ENCODE measurements at regions not wholly inside any gene's neighbourhood (a gene's known extent, or its start where the extent isn't known, plus 50 kb on each side); places are given as distances from the start of the nearest gene placed in this dataset.

DNA sequence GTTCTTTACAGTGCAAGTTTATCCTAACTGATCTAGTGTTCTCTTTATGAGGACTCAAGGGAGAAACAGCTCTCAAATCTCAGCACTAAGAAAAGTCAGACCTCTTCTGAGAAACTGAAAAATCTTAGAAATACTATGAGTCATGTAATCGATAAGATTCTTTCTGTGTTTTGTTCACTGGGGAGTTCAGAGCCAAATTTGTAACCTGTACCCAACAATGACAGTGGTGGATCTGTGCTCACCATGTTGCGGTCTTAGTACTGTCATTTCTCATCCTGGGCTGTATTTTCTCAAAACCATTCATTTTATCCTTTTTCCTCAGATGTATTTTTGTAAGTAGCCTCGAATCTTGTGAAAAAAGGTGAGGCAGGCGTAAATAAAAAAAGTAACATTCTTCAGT lies 146.4 kb downstream of the ACER2 start:
- H3K4me1 ChIP-seq (ENCODE audit: control insufficient read depth, low read depth, low read length) = no peaks in the 10 kb centered on the region
- no peak overlapping the region for H3K4me2 ChIP-seq (ENCODE audit: low read length)
- no peak overlapping the region for H3K23ac ChIP-seq (ENCODE audit: low read length)
- no peak overlapping the region for H3K9ac ChIP-seq (ENCODE audit: low read length)
- H2AK5ac ChIP-seq (ENCODE audit: low read length) = no peak overlapping the region
- no peak overlapping the region for H3K56ac ChIP-seq (ENCODE audit: low read length)
- no peaks in the 10 kb centered on the region for H3K36me3 ChIP-seq (ENCODE audit: control insufficient read depth, insufficient read depth, low read length)
- no peak overlapping the region for H3K4me3 ChIP-seq (ENCODE audit: low read length)
- no peaks in the 10 kb centered on the region for H3K27me3 ChIP-seq (ENCODE audit: insufficient read depth, low read length, poor library complexity)
- H2BK15ac ChIP-seq (replicated peaks; ENCODE audit: low read depth) = no peak overlapping the region
- no peak overlapping the region for H2BK5ac ChIP-seq (ENCODE audit: low read length)
- no peaks in the 10 kb centered on the region for H3K79me1 ChIP-seq (ENCODE audit: low read length)
- no peak overlapping the region for H3K4ac ChIP-seq (ENCODE audit: low read depth, low read length)
- no peak overlapping the region for H2BK120ac ChIP-seq (ENCODE audit: low read depth, low read length)
- no peak overlapping the region for H3K27ac ChIP-seq (ENCODE audit: low read depth, low read length)
- H3K18ac ChIP-seq (ENCODE audit: low read length) = no peak overlapping the region
- WGBS (ENCODE audit: extremely low coverage, insufficient coverage, low lambda C conversion rate) = no CpG with 5 or more reads among the region's 4 CpGs
- no peak for DNase-seq
- no peak overlapping the region for H4K8ac ChIP-seq (ENCODE audit: low read depth, low read length)
- no peaks in the 10 kb centered on the region for H3K79me2 ChIP-seq (ENCODE audit: control insufficient read depth, insufficient read depth, low read length)
- no peak overlapping the region for H4K5ac ChIP-seq (ENCODE audit: low read length)

DNA sequence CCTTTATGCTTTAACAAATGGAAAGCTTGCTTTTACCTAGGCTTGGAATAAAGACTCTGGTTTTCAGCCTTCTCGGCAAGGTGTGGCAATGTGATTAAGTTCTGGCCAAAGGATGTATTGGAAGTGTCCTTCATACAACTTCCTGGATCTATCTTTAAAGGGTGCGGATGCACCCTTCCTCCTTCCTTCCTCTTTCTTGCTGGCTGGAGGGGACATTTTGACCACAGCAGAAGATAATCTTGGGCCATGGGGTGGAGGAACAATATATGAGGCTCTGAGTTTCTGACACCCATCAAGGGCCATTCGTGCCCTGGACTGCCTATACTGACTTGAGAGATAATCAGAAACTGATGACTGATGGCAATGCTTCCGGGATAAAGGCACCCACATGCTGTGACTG lies 145.7 kb downstream of the ACER2 start:
- Histone ChIP-seq H4K5ac (ENCODE audit: low read length) (no peak overlapping the region), H4K8ac (ENCODE audit: low read depth, low read length) (no peak overlapping the region), H3K79me2 (ENCODE audit: control insufficient read depth, insufficient read depth, low read length) (no peaks in the 10 kb centered on the region), H2BK5ac (ENCODE audit: low read length) (no peak overlapping the region), H3K4me2 (ENCODE audit: low read length) (no peak overlapping the region), H3K4me1 (ENCODE audit: control insufficient read depth, low read depth, low read length) (no peaks in the 10 kb centered on the region), H3K79me1 (ENCODE audit: low read length) (no peaks in the 10 kb centered on the region), H3K4me3 (ENCODE audit: low read length) (no peak overlapping the region), H3K9ac (ENCODE audit: low read length) (no peak overlapping the region), H3K36me3 (ENCODE audit: control insufficient read depth, insufficient read depth, low read length) (no peaks in the 10 kb centered on the region), H3K27me3 (ENCODE audit: insufficient read depth, low read length, poor library complexity) (no peaks in the 10 kb centered on the region), H3K56ac (ENCODE audit: low read length) (no peak overlapping the region), H2BK15ac (replicated peaks; ENCODE audit: low read depth) (no peak overlapping the region), H3K4ac (ENCODE audit: low read depth, low read length) (no peak overlapping the region), H2AK5ac (ENCODE audit: low read length) (no peak overlapping the region), H3K23ac (ENCODE audit: low read length) (no peak overlapping the region), H3K27ac (ENCODE audit: low read depth, low read length) (no peak overlapping the region), H3K18ac (ENCODE audit: low read length) (no peak overlapping the region), H2BK120ac (ENCODE audit: low read depth, low read length) (no peak overlapping the region)
- no CpG with 5 or more reads among the region's 4 CpGs for WGBS (ENCODE audit: extremely low coverage, insufficient coverage, low lambda C conversion rate)
- DNase-seq = no peak

DNA sequence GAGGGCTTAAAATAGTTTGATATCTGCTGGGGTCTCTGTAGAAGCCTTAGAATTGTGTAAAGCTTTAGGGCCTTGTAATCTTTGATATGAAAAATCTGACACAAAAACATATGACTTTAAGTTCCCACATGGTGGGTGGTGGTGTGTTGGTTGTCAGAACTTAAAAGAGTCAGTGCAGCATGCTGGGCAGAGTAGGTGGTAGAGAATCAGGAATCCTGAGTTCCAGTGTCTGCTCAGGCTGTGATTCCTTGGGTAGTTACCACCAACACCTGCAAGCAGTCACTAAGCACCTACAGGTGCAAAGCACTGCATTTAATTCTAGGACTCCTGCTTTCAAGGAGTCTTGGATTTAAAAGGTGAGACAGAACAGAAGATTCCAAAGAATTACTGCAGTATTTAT lies 144.6 kb downstream of the ACER2 start:
- H3K79me2 ChIP-seq (ENCODE audit: control insufficient read depth, insufficient read depth, low read length) = no peaks in the 10 kb centered on the region
- no peak overlapping the region for H3K27ac ChIP-seq (ENCODE audit: low read depth, low read length)
- H3K9ac ChIP-seq (ENCODE audit: low read length) = no peak overlapping the region
- H2BK5ac ChIP-seq (ENCODE audit: low read length) = no peak overlapping the region
- H3K4ac ChIP-seq (ENCODE audit: low read depth, low read length) = no peak overlapping the region
- no peak for DNase-seq
- no peak overlapping the region for H4K8ac ChIP-seq (ENCODE audit: low read depth, low read length)
- no peaks in the 10 kb centered on the region for H3K27me3 ChIP-seq (ENCODE audit: insufficient read depth, low read length, poor library complexity)
- no peak overlapping the region for H3K18ac ChIP-seq (ENCODE audit: low read length)
- no peak overlapping the region for H3K4me2 ChIP-seq (ENCODE audit: low read length)
- no peak overlapping the region for H4K5ac ChIP-seq (ENCODE audit: low read length)
- no peak overlapping the region for H3K56ac ChIP-seq (ENCODE audit: low read length)
- H3K23ac ChIP-seq (ENCODE audit: low read length) = no peak overlapping the region
- H3K36me3 ChIP-seq (ENCODE audit: control insufficient read depth, insufficient read depth, low read length) = no peaks in the 10 kb centered on the region
- H3K79me1 ChIP-seq (ENCODE audit: low read length) = no peaks in the 10 kb centered on the region
- no peak overlapping the region for H2BK120ac ChIP-seq (ENCODE audit: low read depth, low read length)
- H2AK5ac ChIP-seq (ENCODE audit: low read length) = no peak overlapping the region
- H3K4me3 ChIP-seq (ENCODE audit: low read length) = no peak overlapping the region
- H2BK15ac ChIP-seq (replicated peaks; ENCODE audit: low read depth) = no peak overlapping the region
- H3K4me1 ChIP-seq (ENCODE audit: control insufficient read depth, low read depth, low read length) = no peaks in the 10 kb centered on the region

DNA sequence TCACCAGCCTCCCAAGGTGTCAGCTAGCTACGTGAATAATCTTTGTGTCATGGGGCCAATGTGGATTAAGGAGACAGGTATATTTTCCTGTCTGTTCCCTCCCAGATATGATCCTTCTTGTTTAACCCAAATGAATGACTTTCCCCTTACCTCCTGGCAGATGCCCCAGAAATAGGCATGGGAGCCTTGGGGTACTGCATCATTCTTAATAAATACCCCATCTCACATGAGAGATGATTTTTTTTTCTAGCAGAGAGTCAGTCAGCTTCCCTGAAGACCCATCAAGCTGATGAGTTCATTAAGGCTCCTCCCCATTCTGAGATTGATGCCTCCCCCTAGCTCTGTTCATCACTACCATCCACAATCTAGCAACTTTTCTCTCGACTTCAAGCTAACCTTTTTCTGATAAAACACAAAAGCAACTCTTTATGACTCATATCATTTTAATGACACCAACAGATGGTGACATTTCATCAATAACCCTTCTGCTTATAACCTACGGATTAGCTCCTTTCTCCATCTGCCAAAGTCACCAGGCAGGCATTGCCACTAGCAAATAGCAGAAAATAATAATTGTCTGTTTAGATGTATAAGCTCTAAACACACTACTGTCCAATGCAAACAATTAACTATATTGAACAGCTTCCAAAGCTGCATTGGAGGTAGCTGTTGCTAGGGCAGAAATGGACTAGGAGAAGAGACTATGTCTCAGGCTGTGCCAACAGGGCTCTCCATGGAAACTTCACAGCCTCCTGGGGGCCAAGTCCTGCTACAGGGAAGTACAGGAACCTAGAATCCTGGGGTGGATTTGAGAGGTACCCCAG lies 143.7 kb downstream of the ACER2 start:
- no peaks in the 10 kb centered on the region for H3K79me1 ChIP-seq (ENCODE audit: low read length)
- no peak overlapping the region for H3K4me3 ChIP-seq (ENCODE audit: low read length)
- H3K4ac ChIP-seq (ENCODE audit: low read depth, low read length) = no peak overlapping the region
- H2BK120ac ChIP-seq (ENCODE audit: low read depth, low read length) = no peak overlapping the region
- no peak overlapping the region for H3K23ac ChIP-seq (ENCODE audit: low read length)
- no peaks in the 10 kb centered on the region for H3K4me1 ChIP-seq (ENCODE audit: control insufficient read depth, low read depth, low read length)
- H4K8ac ChIP-seq (ENCODE audit: low read depth, low read length) = no peak overlapping the region
- no peaks in the 10 kb centered on the region for H3K27me3 ChIP-seq (ENCODE audit: insufficient read depth, low read length, poor library complexity)
- H2BK5ac ChIP-seq (ENCODE audit: low read length) = no peak overlapping the region
- no peaks in the 10 kb centered on the region for H3K36me3 ChIP-seq (ENCODE audit: control insufficient read depth, insufficient read depth, low read length)
- no peak overlapping the region for H2BK15ac ChIP-seq (replicated peaks; ENCODE audit: low read depth)
- no peak overlapping the region for H3K4me2 ChIP-seq (ENCODE audit: low read length)
- no peaks in the 10 kb centered on the region for H3K79me2 ChIP-seq (ENCODE audit: control insufficient read depth, insufficient read depth, low read length)
- H4K5ac ChIP-seq (ENCODE audit: low read length) = no peak overlapping the region
- no peak overlapping the region for H3K9ac ChIP-seq (ENCODE audit: low read length)
- no CpG with 5 or more reads among the region's 3 CpGs for WGBS (ENCODE audit: extremely low coverage, insufficient coverage, low lambda C conversion rate)
- DNase-seq = no peak
- H3K56ac ChIP-seq (ENCODE audit: low read length) = no peak overlapping the region
- H2AK5ac ChIP-seq (ENCODE audit: low read length) = no peak overlapping the region
- no peak overlapping the region for H3K18ac ChIP-seq (ENCODE audit: low read length)
- no peak overlapping the region for H3K27ac ChIP-seq (ENCODE audit: low read depth, low read length)

DNA sequence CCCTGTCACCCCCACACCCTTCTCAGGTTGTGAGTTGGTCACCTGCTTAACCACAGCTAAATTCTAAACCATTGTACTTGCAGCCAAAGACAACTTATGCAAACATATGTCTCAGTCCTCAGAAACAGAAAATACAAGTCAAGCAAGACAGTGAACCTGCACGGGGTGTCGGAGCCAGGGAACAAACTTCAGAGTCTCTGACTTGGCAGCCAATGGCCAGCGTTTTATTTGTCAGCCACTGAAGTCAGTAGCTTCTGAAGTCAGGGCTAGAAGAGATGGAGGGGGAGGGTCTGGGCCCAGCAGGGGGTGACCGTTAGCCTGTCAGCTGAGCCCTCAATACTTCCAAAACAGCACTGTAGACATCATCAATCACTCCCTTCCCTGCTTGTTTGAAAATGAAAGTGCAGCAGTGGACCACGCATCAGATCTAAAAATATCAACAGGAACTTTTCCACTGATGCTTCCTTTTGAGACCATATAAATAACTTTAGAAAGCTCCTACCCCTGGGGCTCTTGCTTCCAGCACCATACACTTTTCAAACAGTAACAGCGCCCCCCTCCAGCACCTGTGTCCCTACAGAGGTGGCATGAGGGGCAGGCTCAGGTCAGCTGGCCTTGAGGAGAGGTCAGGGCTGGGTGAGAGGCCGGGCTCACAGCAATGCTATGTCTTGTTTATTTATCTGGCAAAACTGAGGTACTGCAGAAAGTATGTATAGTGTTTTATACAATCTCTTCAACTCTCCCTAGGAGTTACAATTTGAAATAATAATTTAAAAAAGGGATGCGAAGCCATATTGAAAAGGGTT lies 142.5 kb downstream of the ACER2 start:
- Histone ChIP-seq H3K18ac (ENCODE audit: low read length) (no peak overlapping the region), H3K79me1 (ENCODE audit: low read length) (no peaks in the 10 kb centered on the region), H4K5ac (ENCODE audit: low read length) (no peak overlapping the region), H2AK5ac (ENCODE audit: low read length) (no peak overlapping the region), H4K8ac (ENCODE audit: low read depth, low read length) (no peak overlapping the region), H3K23ac (ENCODE audit: low read length) (no peak overlapping the region), H2BK120ac (ENCODE audit: low read depth, low read length) (no peak overlapping the region), H2BK5ac (ENCODE audit: low read length) (no peak overlapping the region), H2BK15ac (replicated peaks; ENCODE audit: low read depth) (no peak overlapping the region), H3K36me3 (ENCODE audit: control insufficient read depth, insufficient read depth, low read length) (no peaks in the 10 kb centered on the region), H3K9ac (ENCODE audit: low read length) (no peak overlapping the region), H3K4me2 (ENCODE audit: low read length) (no peak overlapping the region), H3K27ac (ENCODE audit: low read depth, low read length) (no peak overlapping the region), H3K4ac (ENCODE audit: low read depth, low read length) (no peak overlapping the region), H3K79me2 (ENCODE audit: control insufficient read depth, insufficient read depth, low read length) (no peaks in the 10 kb centered on the region), H3K4me1 (ENCODE audit: control insufficient read depth, low read depth, low read length) (no peaks in the 10 kb centered on the region), H3K27me3 (ENCODE audit: insufficient read depth, low read length, poor library complexity) (no peaks in the 10 kb centered on the region), H3K4me3 (ENCODE audit: low read length) (no peak overlapping the region), H3K56ac (ENCODE audit: low read length) (no peak overlapping the region)
- WGBS (ENCODE audit: extremely low coverage, insufficient coverage, low lambda C conversion rate) = no CpG with 5 or more reads among the region's 8 CpGs
- peak; percentile 37 for DNase-seq
